ENCODE measurements at regions not wholly inside any gene's neighbourhood (a gene's known extent, or its start where the extent isn't known, plus 50 kb on each side); places are given as distances from the start of the nearest gene placed in this dataset.

DNA sequence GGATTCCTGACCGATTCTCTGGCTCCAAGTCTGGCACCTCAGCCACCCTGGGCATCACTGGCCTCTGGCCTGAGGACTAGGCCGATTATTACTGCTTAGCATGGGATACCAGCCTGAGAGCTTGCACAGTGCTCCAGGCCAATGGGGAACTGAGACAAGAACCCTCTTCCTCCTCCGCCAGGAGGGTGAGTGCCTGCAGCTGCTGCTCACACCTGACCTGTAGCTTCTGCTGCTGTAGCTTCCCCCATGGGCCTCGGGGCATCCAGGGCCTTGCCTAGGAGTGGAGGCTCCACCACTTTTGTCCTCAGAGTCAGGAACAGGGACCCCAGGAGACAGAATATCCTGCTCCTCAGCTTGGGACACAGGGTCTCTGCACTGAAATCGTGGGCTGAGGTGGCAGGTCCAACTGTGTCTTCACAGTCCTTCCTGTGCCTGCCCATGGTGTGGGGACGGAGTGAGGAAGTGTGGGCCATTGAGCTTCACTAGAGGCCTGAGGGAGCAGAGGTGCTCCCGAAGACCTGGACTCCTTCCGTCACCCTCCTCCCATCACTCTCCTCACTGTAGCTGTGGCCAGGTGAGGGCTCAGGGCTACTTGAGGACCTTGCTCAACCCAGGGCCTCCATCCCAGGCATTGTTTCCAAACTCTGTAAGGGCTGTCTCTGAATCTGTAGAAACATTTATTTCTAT is 103.8 kb downstream of the ZNF280B start:
- Mint-ChIP-seq H3K4me1 (no peaks in the 10 kb centered on the region), H3K27ac (no peak overlapping the region), H3K4me3 (no peak overlapping the region), H3K36me3 (no peaks in the 10 kb centered on the region), H3K9me3 (no peaks in the 10 kb centered on the region), H3K27me3 (ENCODE audit: low read depth) (peaks cover 100% of the 10 kb centered on the region)
- TF ChIP-seq, protein P1, sequence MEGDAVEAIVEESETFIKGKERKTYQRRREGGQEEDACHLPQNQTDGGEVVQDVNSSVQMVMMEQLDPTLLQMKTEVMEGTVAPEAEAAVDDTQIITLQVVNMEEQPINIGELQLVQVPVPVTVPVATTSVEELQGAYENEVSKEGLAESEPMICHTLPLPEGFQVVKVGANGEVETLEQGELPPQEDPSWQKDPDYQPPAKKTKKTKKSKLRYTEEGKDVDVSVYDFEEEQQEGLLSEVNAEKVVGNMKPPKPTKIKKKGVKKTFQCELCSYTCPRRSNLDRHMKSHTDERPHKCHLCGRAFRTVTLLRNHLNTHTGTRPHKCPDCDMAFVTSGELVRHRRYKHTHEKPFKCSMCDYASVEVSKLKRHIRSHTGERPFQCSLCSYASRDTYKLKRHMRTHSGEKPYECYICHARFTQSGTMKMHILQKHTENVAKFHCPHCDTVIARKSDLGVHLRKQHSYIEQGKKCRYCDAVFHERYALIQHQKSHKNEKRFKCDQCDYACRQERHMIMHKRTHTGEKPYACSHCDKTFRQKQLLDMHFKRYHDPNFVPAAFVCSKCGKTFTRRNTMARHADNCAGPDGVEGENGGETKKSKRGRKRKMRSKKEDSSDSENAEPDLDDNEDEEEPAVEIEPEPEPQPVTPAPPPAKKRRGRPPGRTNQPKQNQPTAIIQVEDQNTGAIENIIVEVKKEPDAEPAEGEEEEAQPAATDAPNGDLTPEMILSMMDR (IDR thresholded peaks at IDR 0.05) = no peak
- TF ChIP-seq TP53 (CRISPR knock-in tag; IDR thresholded peaks at IDR 0.05) (no peak), ZNF121 (CRISPR knock-in tag; IDR thresholded peaks at IDR 0.05) (no peak), ESRRA (CRISPR knock-in tag; IDR thresholded peaks at IDR 0.05; ENCODE audit: borderline replicate concordance) (no peak), NR3C1 (CRISPR knock-in tag; conservative IDR thresholded peaks at IDR 0.05; ENCODE audit: low read depth) (no peak), GTF2I (CRISPR knock-in tag; conservative IDR thresholded peaks at IDR 0.05) (no peak), RORB (CRISPR knock-in tag; IDR thresholded peaks at IDR 0.05) (no peak), FOXJ3 (CRISPR knock-in tag; IDR thresholded peaks at IDR 0.05; ENCODE audit: borderline replicate concordance) (no peak), OVOL2 (CRISPR knock-in tag; IDR thresholded peaks at IDR 0.05; ENCODE audit: borderline replicate concordance) (no peak), JAZF1 (CRISPR knock-in tag; IDR thresholded peaks at IDR 0.05) (no peak), ZNF219 (CRISPR knock-in tag; IDR thresholded peaks at IDR 0.05; ENCODE audit: borderline replicate concordance) (no peak)
- TF ChIP-seq, protein P2, sequence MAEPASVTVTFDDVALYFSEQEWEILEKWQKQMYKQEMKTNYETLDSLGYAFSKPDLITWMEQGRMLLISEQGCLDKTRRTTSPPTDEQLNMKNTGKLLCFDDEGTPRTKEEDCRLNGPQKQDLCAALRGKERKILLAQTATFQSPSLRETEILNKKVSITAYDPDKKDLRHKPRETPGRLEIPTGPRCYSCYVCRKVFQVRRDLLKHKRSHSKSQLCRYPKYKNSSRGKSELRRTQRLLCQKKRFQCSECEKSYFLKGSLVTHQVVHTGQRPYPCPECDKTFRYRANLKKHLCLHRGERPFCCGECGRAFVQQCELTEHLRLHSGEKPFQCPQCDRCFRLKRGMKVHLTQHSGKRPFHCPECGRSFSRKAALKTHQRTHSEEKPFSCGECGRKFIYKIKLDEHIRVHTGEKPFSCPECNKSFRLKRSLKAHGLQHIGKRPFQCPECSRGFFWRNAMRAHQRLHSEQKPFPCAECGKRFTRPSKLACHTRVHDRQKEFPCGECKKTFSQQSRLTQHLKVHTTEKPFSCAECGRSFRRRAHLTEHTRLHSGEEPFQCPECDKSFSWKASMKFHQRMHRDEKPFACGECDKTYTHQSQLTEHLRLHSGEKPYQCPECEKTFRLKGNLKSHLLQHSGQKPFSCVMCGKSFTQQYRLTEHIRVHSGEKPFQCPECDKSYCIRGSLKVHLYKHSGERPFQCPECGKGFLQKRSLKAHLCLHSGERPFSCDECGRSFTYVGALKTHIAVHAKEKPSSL (CRISPR knock-in tag; conservative IDR thresholded peaks at IDR 0.05) = no peak
- TF ChIP-seq, protein P3, sequence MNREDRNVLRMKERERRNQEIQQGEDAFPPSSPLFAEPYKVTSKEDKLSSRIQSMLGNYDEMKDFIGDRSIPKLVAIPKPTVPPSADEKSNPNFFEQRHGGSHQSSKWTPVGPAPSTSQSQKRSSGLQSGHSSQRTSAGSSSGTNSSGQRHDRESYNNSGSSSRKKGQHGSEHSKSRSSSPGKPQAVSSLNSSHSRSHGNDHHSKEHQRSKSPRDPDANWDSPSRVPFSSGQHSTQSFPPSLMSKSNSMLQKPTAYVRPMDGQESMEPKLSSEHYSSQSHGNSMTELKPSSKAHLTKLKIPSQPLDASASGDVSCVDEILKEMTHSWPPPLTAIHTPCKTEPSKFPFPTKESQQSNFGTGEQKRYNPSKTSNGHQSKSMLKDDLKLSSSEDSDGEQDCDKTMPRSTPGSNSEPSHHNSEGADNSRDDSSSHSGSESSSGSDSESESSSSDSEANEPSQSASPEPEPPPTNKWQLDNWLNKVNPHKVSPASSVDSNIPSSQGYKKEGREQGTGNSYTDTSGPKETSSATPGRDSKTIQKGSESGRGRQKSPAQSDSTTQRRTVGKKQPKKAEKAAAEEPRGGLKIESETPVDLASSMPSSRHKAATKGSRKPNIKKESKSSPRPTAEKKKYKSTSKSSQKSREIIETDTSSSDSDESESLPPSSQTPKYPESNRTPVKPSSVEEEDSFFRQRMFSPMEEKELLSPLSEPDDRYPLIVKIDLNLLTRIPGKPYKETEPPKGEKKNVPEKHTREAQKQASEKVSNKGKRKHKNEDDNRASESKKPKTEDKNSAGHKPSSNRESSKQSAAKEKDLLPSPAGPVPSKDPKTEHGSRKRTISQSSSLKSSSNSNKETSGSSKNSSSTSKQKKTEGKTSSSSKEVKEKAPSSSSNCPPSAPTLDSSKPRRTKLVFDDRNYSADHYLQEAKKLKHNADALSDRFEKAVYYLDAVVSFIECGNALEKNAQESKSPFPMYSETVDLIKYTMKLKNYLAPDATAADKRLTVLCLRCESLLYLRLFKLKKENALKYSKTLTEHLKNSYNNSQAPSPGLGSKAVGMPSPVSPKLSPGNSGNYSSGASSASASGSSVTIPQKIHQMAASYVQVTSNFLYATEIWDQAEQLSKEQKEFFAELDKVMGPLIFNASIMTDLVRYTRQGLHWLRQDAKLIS (CRISPR knock-in tag; IDR thresholded peaks at IDR 0.05; ENCODE audit: borderline replicate concordance) = no peak
- TF ChIP-seq, protein P4, sequence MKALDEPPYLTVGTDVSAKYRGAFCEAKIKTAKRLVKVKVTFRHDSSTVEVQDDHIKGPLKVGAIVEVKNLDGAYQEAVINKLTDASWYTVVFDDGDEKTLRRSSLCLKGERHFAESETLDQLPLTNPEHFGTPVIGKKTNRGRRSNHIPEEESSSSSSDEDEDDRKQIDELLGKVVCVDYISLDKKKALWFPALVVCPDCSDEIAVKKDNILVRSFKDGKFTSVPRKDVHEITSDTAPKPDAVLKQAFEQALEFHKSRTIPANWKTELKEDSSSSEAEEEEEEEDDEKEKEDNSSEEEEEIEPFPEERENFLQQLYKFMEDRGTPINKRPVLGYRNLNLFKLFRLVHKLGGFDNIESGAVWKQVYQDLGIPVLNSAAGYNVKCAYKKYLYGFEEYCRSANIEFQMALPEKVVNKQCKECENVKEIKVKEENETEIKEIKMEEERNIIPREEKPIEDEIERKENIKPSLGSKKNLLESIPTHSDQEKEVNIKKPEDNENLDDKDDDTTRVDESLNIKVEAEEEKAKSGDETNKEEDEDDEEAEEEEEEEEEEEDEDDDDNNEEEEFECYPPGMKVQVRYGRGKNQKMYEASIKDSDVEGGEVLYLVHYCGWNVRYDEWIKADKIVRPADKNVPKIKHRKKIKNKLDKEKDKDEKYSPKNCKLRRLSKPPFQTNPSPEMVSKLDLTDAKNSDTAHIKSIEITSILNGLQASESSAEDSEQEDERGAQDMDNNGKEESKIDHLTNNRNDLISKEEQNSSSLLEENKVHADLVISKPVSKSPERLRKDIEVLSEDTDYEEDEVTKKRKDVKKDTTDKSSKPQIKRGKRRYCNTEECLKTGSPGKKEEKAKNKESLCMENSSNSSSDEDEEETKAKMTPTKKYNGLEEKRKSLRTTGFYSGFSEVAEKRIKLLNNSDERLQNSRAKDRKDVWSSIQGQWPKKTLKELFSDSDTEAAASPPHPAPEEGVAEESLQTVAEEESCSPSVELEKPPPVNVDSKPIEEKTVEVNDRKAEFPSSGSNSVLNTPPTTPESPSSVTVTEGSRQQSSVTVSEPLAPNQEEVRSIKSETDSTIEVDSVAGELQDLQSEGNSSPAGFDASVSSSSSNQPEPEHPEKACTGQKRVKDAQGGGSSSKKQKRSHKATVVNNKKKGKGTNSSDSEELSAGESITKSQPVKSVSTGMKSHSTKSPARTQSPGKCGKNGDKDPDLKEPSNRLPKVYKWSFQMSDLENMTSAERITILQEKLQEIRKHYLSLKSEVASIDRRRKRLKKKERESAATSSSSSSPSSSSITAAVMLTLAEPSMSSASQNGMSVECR (CRISPR knock-in tag; IDR thresholded peaks at IDR 0.05; ENCODE audit: borderline replicate concordance) = no peak
- TF ChIP-seq, protein P5, sequence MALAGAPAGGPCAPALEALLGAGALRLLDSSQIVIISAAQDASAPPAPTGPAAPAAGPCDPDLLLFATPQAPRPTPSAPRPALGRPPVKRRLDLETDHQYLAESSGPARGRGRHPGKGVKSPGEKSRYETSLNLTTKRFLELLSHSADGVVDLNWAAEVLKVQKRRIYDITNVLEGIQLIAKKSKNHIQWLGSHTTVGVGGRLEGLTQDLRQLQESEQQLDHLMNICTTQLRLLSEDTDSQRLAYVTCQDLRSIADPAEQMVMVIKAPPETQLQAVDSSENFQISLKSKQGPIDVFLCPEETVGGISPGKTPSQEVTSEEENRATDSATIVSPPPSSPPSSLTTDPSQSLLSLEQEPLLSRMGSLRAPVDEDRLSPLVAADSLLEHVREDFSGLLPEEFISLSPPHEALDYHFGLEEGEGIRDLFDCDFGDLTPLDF (CRISPR knock-in tag; IDR thresholded peaks at IDR 0.05) = no peak
- TF ChIP-seq, protein P6, sequence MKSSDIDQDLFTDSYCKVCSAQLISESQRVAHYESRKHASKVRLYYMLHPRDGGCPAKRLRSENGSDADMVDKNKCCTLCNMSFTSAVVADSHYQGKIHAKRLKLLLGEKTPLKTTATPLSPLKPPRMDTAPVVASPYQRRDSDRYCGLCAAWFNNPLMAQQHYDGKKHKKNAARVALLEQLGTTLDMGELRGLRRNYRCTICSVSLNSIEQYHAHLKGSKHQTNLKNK (CRISPR knock-in tag; IDR thresholded peaks at IDR 0.05) = no peak
- TF ChIP-seq, protein P7, sequence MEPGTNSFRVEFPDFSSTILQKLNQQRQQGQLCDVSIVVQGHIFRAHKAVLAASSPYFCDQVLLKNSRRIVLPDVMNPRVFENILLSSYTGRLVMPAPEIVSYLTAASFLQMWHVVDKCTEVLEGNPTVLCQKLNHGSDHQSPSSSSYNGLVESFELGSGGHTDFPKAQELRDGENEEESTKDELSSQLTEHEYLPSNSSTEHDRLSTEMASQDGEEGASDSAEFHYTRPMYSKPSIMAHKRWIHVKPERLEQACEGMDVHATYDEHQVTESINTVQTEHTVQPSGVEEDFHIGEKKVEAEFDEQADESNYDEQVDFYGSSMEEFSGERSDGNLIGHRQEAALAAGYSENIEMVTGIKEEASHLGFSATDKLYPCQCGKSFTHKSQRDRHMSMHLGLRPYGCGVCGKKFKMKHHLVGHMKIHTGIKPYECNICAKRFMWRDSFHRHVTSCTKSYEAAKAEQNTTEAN (CRISPR knock-in tag; IDR thresholded peaks at IDR 0.05) = no peak
- no peak for DNase-seq (ENCODE audit: low spot score)
- CTCF ChIA-PET = interaction anchor here (3.7 kb wide), 1 partner anchor 18 kb away, joined by 15 read pairs; no protein-coding TSS in a partner anchor
- POLR2A ChIA-PET = no interaction called here
- no peak for ATAC-seq
